GM18519 (cell line): ENCODE measurements at regions not wholly inside any gene's neighbourhood (a gene's known extent, or its start where the extent isn't known, plus 50 kb on each side); places are given as distances from the start of the nearest gene placed in this dataset.

Experiments
- ATAC-seq: cut with Tn5 transposase; IDR thresholded peaks from one replicate; pipeline ENCODE4 v1.9.1; 2021; ENCODE audit warnings: mild to moderate bottlenecking, moderate library complexity; ENCODE audit not compliant: unreplicated experiment, low FRiP score

GRCh38 chr2:187920511-187920910 lies 366.3 kb upstream of the TFPI start:
- ATAC-seq = no peak

GRCh38 chr2:187922846-187923245 lies 368.6 kb upstream of the TFPI start:
- no peak for ATAC-seq

- ATAC-seq = no peak
These were observed 367.4 kb upstream of the GULP1 start for GRCh38 chr2:187924293-187924692.

- ATAC-seq = no peak
These were observed 357.4 kb upstream of the GULP1 start for GRCh38 chr2:187934236-187934635.

- no peak for ATAC-seq
These were observed 357.0 kb upstream of the GULP1 start for GRCh38 chr2:187934692-187935091.

GRCh38 chr2:187935126-187935525 lies 356.5 kb upstream of the GULP1 start:
- no peak for ATAC-seq

- no peak for ATAC-seq
These were observed 355.4 kb upstream of the GULP1 start for GRCh38 chr2:187936228-187936627.

GRCh38 chr2:187939180-187939579 lies 352.5 kb upstream of the GULP1 start:
- ATAC-seq = no peak

- no peak for ATAC-seq
These were observed 348.8 kb upstream of the GULP1 start for GRCh38 chr2:187942876-187943275.

GRCh38 chr2:187943772-187944369 lies 347.8 kb upstream of the GULP1 start:
- ATAC-seq = no peak

- ATAC-seq = no peak
These were observed 341.8 kb upstream of the GULP1 start for GRCh38 chr2:187949859-187950258.

GRCh38 chr2:187951470-187952218 lies 340.0 kb upstream of the GULP1 start:
- ATAC-seq = no peak

GRCh38 chr2:187956906-187957534 lies 334.7 kb upstream of the GULP1 start:
- no peak for ATAC-seq

- no peak for ATAC-seq
These were observed 331.9 kb upstream of the GULP1 start for GRCh38 chr2:187959821-187960220.

- no peak for ATAC-seq
These were observed 329.1 kb upstream of the GULP1 start for GRCh38 chr2:187962538-187962937.

- no peak for ATAC-seq
These were observed 326.9 kb upstream of the GULP1 start for GRCh38 chr2:187964746-187965145.

- no peak for ATAC-seq
These were observed 324.8 kb upstream of the GULP1 start for GRCh38 chr2:187966924-187967323.

GRCh38 chr2:187971893-187972292 lies 319.8 kb upstream of the GULP1 start:
- ATAC-seq = no peak

- no peak for ATAC-seq
These were observed 315.3 kb upstream of the GULP1 start for GRCh38 chr2:187976259-187976985.

GRCh38 chr2:187976986-187977333 lies 314.7 kb upstream of the GULP1 start:
- ATAC-seq = no peak

- ATAC-seq = no peak
These were observed 313.3 kb upstream of the GULP1 start for GRCh38 chr2:187978356-187978755.
